NK-92 treated with Interleukin-12 subunit alpha and Interleukin-12 subunit beta, amount 100 ng/mL, for 24 hours (cell line): ENCODE measurements at regions not wholly inside any gene's neighbourhood (a gene's known extent, or its start where the extent isn't known, plus 50 kb on each side); places are given as distances from the start of the nearest gene placed in this dataset.
"Not testable (repeated sequence)": the region's sequence is repeated elsewhere in the genome, so short reads cannot be mapped to it uniquely, and the experiment has no call there.

Experiments used
- DNase-seq: peaks from one replicate; lab custom pipeline; 2025; lab: John Stamatoyannopoulos, UW

DNA sequence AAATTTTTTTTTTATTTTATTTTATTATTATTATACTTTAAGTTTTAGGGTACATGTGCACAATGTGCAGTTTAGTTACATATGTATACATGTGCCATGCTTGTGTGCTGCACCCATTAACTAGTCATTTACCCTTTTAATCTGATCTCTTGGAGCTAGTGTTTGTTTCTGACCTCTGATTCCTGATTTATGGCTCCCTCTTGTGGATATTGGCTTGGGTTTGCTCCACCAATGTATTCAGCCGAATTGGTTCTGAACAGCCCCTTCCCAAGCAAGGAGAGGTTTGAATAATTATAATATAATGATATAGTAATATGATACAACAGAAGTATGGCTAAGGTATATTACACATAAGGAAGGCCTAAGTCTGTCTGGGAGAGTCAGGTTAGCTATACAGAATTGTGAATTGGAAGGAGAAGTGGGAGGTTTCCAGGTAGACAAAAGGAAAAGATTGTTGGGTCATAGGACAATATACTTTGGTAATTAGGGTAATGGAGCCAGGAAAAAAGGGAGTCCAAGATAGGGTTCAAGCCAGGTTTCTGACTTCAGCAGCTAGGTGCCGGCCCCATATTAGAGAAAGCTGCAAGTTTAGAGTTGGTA is 53.1 kb upstream of the HMCN1 start:
- no peak for DNase-seq

DNA sequence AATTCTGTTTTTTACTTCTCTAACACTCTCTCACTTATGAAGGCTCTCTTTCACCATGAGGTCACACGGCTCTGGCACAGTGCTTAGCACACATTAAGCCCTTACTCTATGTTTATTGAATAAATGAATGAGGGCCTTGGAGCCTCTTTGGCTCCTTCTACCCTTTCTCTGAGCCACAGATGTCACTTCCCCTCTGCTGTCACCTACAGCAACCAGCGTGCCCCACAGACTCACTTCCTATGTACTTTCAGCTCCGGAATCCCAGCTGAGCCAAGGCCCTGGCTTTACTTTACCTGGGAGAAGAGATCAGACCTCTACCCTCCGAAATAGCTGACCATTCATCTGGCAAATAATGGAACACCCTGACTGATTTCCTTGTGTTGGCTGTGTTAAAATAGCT is 53.7 kb upstream of the HMCN1 start:
- no peak for DNase-seq

DNA sequence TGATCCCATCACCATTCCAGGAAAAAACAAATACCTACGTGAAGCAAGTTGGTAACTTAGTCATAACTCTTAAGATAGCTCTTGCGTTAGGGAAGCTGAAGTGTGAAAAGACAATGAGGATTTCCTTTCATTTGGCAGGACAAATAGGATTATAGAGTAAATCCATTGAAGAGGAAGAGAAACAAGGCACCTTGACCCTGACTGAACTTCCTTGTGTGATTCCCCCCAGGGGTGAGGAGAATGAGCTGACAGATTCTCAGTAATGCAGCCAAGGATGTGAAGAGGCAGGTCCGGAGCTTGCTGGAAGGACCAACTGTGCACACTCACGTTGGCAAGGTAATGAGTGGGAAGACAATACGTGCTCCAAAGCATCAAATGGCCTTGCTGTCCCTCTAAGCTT is 55.0 kb upstream of the HMCN1 start:
- no peak for DNase-seq

DNA sequence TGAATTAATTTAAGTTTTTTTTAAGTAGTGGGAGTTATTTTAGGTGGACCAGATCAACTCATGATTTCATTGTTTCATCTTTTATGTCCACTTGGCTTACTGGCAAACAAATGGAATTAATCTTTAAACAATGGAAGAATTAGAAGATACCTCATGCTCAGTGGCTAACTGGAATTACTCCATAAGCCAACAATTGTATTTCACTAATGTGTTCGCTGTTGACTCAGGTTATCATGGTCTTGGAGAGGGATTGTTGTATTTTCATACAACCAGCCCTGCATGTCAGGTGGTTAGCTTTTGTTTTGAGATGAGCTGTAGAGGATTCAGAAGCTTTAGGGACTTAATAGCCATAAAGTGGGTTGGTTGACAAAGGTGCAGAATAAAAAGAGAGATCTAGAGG is 57.2 kb upstream of the HMCN1 start:
- DNase-seq, result no peak

DNA sequence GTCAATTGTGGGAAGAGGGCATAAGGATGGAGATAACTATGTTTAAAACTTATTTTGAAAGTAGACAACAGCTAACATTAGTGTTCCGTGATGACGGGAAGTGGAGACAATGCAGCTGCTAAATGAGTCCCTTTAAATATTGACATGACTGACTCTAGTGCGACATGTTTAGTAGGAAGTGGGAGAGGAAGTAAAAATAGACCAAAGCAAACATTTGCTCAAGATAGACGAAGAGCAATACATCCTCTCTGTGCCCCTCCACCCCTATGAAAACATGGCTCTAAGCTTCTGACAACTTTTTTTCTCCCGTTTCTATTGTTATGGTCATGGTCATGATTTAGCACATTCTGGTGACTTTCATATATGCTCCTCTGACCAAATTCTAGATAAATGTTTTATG is 60.0 kb upstream of the HMCN1 start:
- no peak for DNase-seq

DNA sequence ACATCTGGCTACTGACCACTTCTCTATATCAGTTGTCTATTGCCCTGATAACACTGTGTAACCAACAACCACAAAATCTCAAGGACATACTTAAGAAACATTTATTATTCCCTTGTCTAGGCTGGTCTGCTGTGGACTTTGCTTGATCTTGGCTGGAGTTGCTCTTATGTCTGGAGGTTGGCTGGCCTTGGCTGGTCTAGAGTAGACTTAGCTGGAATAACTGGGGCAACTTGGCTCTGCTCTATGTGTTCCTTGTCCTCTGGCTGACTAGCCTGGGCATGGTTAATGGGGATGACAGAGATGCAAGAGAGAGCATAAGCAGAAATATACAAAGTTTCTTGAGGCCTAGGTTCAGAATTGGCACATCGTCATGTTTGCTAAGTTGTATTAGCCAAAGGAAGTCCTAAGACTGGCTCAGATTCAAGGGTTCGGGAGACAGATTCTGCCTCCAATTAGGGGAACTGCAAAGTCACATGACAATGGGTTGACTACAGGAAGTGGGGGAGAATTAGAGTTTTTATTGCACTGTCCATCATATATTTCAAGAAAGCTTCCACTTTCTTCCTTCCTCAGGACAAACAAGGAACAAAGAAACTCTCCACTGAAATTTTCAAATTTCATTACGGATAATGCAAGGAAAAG is 61.4 kb upstream of the HMCN1 start:
- DNase-seq, result no peak

DNA sequence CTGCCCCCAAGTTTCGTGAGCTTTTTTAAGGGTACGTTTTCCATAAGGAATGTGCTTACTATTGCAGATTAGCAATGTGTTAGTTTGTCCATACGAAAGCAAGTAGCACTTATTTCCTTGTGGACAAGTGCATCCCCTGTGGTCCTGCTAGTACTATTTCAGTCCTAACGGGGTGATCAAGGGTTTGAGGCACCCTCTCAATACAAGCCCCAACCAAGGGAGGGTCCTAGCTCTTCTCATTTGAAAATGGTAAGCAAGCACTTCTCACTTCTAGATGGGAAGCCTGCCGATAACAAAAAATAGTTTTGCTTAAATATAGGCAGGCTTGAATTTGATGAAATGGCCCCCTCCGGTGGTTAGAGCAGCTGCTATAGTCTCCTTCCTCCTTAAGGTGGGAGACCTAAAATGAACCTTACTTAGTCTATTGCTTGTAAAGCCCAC is 64.0 kb upstream of the HMCN1 start:
- DNase-seq, result no peak

DNA sequence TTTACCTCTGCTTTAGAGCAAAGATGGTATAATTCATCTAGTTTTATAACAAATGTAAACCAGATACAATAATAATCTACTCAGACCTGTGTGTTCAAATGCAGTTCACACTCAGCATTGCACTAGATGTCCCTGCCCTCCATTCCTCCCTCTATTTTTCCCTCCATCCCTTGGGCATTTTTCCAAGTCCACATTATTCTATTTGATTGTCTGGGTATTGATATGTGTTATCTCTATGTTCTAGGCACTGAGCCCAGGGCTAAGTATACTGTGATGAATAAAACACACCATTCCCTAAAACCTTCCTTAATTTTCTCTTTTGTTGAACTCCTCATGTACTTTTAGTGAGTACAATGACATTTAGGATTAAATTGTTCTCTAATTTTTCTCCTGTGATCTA is 66.2 kb upstream of the HMCN1 start:
- DNase-seq, result no peak

DNA sequence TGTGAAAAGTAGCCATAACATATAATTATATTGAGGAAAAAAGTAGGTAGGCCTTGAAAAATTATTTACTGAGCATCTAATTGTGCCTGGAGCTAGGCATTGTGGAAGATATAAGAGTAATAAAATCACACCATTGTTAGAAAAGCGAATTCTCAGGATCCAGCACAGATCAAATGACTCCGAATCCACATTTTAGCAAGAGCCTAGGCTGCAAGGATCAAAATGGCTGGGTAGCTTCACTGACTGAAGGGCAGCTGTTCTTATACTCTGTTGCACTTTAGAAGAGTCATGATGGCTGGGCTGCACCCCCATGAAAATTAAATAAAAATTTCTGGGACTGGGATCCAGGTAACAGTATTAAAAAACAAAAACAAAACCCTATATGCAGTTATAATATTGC is 67.6 kb upstream of the HMCN1 start:
- no peak for DNase-seq

DNA sequence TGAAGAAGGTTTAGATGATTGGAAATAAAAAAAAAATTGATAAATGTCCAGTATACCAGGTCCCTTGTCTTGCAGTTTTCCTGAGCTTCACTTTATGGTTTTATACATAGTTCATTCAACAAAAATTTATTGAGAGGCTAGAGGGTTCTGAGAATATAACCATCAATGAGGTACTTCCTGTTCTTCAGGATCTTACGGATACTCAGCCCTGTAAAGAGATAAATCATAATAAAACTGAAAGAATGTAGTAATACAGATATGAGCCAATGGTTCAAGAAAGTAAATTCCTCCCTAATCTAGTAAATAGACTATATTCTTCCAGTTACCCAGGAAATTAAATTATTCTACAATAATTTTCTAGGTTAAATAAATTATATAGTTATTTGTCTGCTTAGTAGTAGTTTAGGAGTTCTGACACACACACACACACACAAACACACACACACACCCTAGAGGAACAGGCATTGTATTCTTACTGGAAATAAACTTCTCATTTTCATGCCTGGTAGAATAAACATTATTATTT is 70.4 kb upstream of the HMCN1 start:
- DNase-seq, result no peak

DNA sequence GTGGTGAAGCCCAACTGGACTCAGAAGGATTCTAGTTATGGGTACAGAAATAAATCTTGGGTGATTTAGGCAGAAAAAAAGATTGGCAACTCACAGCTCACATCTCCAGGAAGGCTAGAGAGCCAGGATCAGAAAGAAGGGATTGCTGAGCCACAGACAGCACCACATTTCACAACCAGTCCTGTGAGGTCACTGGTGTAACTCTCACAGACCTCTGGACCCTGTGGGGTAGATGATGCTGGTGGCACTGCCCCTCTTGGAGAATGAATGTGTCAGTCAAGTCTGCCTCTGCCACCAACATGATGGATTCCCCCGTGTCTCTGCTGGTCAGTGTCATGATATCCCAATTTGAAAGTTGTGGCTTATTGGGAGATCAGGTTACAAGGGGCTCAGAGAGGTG is 70.9 kb upstream of the HMCN1 start:
- no peak for DNase-seq

DNA sequence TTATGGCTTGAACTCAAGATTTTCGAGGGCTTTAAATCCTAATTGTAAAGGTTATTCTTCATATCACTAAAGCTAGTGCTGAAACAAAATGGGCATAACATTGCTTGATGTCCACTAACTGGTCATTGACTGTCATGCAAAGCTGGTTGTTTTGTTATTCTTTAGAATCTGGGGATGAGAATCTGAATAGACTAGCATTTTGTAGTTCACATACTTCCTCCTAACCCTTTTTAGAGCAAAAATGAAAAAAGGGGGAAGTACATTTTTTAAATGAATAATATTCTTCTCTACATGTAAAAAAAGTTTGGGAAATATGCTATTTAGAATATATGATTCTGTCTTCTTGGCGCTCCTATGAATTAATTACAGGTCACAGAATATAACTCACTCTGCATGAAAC is 72.2 kb upstream of the HMCN1 start:
- DNase-seq, result no peak

DNA sequence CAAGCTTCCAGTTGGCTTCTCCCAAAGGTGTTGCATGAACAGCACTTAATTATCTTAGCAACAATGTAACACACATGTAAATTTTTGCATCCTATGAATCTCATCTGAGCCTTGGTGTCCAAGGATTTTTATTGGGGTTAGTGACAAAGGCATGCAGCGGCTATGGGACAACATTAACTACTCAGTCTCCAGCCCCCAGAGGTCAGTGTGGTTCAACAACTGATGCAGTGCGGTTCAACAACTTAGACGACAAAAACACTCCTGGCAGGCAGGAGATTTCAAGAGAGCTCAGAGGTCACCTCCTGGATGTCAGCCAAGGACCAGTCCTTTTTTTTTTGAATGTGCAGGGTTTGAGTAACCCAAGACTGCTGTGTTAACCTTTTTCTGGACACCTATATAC is 77.5 kb upstream of the HMCN1 start:
- no peak for DNase-seq

DNA sequence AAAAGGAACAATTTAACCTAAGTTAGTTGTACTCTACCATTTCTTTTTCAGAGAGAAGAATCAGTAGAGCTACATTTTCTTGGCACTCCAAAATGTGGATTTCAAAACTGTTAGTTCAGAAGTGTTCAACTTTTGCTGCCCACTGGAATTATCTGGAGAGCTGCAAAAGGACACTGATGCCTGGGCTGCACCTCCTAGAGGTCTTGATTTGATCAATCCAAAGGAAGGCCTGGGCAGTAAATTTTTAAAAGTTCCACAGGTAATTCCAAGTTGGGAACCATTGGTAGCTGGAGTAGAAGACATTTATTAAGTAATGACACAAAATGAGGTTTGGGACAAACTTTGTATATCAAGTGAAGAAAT is 79.3 kb upstream of the HMCN1 start:
- no peak for DNase-seq

DNA sequence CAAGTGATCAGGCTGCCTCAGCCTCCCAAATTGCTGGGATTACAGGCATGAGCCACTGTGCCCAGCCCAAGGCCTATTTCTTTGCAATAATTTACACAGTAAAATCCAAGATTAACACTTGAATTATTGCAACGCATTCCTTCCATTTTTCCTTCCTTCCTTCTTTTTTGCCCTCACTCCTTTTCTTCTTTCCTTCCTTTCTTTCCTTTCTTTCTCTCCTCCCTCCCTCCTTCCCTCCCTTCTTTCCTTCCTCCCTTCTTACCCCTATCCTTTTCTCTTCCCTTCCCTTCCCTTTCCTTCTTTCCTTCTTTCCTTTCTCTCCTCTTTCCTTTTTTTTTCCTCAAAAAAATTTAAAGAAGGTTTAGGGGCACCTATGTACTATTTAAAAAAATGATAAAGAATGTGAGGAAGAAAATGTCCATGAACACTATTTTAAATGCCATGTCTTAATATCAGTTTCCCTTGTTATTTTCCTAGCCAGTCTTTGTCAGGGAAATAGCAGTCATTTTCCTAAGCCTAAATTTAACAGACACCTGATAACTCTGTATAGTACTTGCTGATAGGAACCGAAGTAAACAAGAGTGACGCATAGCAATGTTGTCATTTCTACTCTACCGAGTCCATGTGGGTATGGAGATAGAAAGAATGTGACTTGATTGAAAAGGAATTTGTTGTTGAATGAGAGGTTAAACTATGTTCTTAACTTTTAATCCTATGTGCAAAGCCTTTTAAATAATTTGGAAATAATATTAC is 79.8 kb upstream of the HMCN1 start:
- no peak for DNase-seq

DNA sequence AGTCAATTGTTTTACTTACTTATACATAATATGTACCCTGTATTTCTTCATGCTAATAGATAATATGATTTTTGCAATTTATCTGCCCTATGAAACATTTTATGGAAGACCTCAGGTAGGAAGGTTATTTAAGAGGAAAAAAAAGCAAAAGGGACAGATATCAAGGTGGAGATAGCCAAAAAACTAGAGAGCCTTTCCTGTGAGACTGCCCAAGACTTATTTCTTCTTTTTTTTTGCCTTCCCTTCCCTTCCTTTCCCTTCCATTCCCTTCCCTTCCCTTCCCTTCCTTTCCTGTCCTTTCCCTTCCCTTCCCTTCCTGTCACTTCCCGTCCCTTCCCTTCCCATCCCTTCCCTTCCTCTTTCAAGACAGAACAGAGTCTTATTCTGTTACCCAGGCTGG is 80.6 kb upstream of the HMCN1 start:
- DNase-seq, result no peak

DNA sequence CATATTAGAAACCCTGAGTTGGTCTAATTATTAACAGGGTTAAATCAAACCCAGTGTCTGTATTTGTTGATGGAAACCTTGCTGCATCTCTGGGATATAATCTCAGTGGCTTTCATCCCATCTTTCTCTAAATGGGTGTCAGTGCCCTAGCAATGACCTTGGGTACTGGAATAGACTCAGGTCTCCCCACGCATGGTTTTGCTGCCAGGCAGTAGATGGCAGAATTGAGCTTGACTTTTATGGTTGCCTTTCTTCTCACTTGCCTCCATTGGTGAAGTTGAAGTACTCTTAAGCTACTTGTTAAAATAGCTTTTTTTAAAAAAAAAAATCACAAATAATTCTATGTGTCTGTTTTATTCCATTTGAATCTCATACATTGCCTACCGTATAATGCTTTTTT is 81.8 kb upstream of the HMCN1 start:
- DNase-seq, result no peak

DNA sequence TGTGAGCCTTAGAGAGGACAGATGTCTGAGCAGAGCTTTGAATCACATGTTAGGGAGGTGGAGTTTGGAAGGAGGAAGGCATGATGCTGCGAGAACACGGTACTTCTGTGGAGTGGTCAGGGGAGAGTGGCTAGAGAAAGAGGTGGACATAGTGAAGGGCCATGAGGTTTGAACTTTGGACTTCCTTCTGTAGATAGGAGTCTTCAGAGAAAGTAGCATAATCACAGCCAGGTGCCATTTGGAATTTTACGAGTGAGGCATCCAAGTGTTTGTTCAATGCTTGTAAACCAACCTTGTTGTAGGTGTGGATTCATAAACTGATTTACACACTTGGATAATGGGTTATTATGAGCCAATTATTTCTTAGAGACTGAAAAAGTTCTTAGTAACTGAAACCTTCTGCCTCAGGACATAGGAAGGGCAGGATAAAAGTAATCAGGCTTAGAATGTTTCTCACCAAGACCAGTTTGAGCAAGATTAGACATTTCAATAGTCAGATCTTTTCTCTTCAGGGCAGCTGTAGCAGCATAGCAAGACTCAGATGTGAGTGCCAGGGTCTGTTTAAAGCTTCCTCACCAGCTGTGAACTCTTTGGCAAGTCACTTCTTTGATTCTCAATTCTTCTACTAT is 83.5 kb upstream of the HMCN1 start:
- no peak for DNase-seq

DNA sequence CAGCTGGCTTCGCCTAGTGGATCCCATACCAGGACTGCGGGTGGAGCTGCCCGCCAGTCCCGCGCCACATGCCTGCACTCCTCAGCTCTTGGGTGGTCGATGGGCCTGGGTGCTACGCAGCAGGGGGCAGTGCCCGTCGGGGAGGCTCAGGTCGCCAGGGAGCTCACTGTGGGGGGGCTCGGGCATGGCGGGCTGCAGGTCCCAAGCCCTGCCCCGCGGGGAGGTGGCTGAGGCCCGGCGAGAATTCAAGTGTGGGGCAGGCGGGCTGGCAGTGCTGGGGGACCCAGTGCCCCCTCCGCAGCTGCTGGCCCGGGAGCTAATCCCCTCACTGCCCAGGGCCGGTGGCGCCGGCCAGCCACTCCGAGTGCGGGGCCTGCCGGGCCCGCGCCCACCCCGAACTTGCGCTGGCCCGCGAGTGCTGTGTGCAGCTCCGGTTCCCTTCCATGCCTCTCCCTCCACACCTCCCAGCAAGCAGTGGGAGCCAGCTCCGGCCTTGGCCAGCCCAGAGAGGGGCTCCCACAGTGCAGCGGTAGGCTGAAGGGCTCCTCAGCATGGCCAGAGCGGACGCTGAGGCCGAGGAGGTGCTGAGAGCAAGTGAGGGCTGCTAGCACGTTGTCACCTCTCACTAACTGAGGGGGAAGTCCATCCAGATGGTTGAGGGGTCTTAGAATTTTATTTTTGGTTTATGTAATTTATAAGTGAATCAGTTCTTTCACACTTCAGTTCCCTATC is 85.2 kb upstream of the HMCN1 start:
- no peak for DNase-seq

DNA sequence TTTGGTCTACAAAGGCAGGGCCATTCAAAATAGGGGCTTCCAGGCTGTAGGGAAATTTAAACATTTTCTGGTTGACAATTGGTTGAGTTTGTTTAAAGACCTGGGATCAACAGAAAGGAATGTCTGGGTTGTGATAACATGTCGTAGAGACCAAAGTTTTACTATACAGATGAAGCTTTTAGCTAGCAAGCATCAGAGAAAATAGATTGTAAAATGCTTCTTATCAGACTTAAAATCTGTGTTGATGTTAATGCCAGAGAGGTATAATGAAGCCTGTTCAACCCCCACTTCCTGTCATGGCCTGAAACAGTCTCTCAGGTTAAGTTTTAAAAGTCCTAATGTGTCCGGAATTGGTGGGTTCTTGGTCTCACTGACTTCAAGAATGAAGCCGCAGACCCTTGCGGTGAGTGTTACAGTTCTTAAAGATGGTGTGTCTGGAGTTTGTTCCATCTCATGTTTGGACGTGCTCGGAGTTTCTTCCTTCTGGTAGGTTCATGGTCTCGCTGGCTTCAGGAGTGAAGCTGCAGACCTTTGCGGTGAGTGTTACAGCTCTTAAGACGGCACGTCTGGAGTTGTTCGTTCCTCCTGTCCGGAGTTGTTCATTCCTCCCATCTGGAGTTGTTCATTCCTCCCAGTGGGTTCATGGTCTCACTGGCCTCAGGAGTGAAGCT is 86.5 kb upstream of the HMCN1 start:
- not testable (repeated sequence) for DNase-seq

DNA sequence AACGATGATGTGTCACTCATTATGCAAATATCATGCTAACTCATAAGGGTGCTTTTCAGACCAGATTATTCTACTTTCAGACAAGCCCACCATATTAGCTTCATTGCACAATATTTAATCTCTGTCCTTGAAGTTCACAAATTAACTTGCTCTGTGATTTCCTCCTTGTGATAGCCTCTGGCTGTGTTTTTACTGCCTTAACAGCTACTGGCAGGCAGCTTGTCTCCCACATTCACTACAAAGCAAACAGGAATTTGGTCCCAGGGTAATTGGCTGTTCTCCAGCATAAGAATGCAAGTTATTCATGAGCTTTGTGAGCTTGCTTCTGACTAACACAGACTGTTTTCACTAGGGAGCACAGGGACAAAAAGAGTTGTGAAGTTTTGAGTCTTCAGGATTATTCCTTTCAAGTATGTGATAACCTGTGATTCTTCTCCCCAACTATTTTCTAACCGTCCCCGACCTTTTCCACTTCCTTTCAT is 87.9 kb upstream of the HMCN1 start:
- no peak for DNase-seq

DNA sequence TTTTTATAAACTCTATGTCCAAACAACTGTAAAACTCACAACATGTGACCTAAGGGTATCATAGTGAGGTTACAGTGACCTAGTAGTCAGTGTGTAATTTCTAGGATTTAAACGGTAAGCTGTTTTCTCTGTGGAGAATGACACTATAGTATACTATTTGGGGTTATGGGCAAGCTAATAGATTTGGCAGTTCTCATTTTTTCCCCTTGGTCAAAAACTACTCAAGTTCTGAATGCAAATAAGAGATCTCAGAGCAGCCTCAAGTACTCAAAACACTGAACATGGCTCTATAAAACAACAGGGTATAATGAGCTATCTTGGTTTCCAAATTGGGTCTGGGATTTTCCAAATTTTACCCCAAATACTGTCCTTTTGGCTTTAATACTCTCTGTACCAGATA is 88.5 kb upstream of the HMCN1 start:
- no peak for DNase-seq
